HG03378 (cell line): ENCODE measurements at regions not wholly inside any gene's neighbourhood (a gene's known extent, or its start where the extent isn't known, plus 50 kb on each side); places are given as distances from the start of the nearest gene placed in this dataset.

ENCODE experiments used
- ATAC-seq: cut with Tn5 transposase; IDR thresholded peaks from one replicate; pipeline ENCODE4 v1.9.1; 2021; ENCODE audit warnings: mild to moderate bottlenecking, moderate library complexity; ENCODE audit not compliant: unreplicated experiment

DNA sequence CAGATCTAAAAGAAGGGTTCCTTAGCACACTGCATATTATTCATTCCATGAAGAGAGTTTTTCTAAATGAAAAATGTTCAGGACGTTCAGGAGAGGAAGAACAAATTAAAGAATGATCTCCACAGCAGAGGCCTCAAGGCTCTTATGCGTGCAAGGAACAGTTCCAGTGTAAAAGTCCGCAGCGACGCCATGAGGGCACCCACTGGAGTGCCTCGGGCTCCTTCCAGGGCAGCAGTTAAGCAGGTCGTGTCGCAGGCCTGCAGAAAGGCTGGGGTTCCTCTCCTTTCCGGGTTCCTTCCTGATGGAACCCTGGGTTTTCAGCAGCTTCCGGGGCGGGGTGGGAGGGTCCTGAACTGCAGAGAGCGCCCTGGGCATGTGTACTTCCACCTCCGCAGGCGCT lies 87.1 kb upstream of the SELENOP start:
- ATAC-seq: no peak

DNA sequence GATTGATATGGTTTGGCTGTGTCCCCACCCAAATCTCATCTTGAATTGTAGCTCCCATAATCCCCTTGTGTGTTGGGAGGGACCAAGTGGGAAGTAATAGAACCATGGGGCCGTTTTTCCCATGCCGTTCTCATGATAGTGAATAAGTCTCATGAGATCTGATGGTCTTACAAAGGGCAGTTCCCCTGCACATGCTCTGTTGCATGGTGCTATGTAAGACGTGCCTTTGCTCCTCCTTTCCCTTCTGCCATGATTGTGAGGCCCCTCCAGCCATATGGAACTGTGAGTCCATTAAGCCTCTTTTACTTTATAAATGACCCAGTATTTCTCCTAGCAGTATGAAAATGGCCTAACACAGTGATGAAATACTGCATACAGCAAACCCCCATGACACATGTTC lies 84.8 kb upstream of the SELENOP start:
- ATAC-seq: no peak

DNA sequence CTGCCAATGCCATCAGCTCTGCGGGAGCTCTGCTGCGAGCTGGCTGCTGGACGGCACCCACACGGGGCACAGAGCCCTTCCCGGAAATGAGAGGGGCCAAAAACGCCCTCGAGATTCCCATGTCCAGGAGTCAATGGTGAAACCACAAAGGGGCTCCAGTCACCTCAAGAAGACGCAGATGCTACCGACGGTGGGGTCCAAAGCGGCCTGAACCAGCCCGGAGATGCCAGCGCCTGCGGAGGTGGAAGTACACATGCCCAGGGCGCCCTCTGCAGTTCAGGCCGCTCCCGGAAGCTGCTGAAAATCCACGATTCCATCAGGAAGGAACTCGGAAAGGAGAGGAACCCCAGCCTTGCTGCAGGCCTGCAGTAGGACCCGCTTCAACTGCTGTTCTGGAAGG lies 82.4 kb upstream of the SELENOP start:
- no peak for ATAC-seq

DNA sequence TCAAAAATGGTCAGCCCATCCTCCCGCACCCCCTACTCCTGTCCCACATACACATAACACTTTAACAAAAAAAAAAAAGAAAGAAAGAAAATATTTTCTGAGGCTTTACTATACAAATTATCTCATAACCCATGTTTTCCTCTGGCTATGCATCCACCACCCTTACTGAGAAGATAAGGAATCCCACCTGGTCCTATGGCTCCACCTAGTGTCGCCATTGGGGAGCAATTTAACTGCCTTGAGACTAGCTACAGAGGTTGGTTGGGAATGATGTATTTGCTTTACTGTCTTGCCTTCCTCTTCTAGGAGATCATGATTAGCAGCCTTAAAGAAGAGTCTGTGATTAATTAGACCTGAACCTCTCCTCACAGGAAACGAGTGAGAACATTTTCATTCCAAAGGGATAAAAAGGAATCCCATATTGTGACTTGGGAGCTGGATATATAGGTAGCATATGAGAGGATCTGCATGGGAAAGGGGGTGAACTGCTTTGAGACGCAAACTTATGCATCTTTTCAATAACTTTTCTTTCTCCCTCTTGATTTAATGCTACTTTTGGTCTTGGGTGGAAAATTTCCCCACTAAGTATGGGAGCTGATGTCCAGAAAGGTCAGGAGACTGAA lies 77.7 kb upstream of the SELENOP start:
- peak; percentile 95 for ATAC-seq

GRCh38 chr5:42888771-42889170 lies 77.1 kb upstream of the SELENOP start:
- ATAC-seq: no peak

DNA sequence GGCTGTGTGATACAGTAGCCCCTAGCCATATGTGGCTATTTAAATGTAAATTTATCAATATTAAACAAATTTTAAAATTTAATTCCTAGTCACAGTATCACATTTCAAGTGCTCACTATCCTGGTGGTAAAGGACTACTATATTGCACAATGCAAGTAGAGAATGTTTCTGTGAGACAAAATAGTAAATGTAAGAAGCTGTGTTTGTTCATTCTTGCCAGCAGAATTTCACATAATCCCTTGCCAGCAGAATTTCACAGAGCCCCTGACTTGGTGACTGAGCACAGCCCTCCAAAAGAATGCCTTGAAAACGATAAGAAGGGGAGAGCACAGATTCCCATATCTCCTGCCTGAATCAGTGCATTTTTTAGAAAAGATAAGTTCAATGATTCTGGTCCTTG lies 75.9 kb upstream of the SELENOP start:
- ATAC-seq: no peak

DNA sequence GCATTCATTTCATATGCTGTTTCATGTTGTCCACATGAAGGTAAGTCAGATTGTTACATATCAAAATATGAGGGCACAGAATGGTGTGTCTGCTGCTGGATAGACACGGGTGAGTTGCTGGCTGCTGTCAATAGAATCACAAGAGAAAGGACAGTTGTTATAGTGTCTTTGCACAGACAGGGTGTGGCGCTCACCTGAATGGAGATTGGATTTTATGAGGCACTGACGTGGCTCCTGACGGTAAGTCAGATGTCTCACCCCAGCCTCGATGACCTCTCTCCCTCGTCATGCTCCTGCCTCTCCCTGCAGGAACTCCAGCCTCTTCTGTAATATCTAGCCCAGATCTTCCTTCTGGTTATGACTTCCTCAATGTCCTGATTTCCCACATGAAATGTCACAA lies 75.4 kb upstream of the SELENOP start:
- no peak for ATAC-seq

- no peak for ATAC-seq
These were observed 74.9 kb upstream of the SELENOP start for GRCh38 chr5:42886635-42887034.

GRCh38 chr5:42884326-42884725 lies 72.6 kb upstream of the SELENOP start:
- ATAC-seq: no peak

- ATAC-seq: no peak
These were observed 69.9 kb upstream of the SELENOP start for GRCh38 chr5:42881416-42882117.

- no peak for ATAC-seq
These were observed 68.9 kb upstream of the SELENOP start for GRCh38 chr5:42880496-42881150.

DNA sequence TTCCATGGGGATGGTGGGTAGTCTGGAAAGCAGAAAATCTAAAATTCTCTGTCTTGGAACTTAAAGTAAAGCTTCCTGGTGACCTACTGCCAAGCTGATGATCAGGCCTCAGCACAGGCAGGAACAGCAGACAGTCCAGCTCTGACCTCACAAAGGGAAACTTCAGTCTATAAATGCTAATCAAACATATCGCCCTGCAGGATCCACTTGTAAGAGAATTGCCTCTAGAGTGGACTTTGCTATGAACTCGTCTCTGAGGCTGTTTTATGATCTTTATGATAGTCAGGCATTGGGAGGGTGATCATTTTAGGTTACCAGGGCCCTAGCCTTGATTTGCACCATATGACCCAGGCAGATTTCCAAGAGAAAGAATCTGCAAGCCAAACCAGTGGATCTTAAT lies 67.6 kb upstream of the SELENOP start:
- no peak for ATAC-seq

GRCh38 chr5:42878550-42878949 lies 66.9 kb upstream of the SELENOP start:
- no peak for ATAC-seq

DNA sequence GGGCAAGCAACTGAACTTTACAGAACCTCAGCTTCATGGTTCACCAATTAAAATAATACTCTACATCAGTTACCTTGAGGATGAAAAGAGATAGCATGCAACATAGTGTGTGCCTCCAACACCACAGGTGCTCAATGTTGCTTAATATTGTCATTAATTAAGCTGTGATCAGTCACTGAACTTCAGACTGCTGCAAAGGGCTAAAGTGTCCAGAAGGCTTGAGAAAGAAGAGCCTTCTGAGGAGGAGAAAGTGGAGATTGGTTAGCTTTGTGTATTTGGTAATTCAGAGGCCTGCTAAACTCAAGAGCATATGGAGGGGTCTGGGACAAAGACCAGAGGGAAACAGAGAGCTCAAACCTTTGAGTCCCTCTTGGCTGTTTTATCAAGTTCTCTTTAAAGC lies 66.3 kb upstream of the SELENOP start:
- no peak for ATAC-seq

- ATAC-seq: no peak
These were observed 65.7 kb upstream of the SELENOP start for GRCh38 chr5:42877431-42877830.

- ATAC-seq: no peak
These were observed 64.7 kb upstream of the SELENOP start for GRCh38 chr5:42876375-42876844.

DNA sequence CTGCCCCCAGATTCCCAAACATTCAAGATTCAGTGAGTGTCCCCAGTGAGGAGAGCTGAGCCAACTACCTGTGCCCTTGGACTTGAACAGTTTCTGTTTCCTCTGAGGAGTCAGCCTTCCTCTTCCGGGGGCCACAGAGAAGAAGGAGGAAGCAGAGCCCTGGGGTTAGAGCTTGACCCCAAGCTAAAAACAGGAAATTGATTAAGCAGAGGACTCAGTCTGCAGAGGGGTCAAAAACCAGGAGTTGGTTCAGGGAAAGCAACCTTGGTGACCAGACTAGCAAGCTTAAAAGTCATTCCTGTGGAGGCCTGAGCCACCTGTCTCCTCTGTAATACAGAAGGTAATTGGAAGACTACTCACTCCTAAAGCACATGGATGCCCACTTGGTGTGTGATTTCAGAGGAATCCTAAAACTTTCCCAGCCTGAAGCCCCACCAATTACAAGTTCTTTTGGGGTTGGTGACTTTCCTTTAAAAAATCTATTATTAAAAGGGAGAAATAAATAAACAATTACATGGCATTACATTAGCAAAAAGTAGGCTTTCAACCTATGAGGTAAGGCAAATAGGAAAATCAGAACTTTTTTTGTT lies 64.2 kb upstream of the SELENOP start:
- ATAC-seq: no peak

DNA sequence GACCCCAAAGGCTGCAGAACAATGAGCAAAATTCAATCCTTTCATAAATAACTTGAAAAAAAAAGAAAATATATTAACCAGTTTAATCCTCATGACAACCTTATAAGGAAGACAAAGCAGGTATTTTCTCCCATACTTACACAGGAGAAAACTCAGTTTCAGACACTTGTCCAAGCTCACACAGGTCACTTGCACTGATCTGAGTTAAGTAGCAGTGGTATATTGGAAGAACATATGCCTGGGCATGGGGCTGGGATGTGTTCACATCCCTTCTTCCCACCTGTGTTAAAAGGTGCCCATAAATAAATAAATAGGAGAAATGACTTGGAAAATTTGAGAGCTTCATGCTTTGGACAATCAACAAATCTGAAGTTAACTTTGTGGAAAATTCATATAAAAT lies 63.5 kb upstream of the SELENOP start:
- no peak for ATAC-seq

GRCh38 chr5:42874621-42875198 lies 63.0 kb upstream of the SELENOP start:
- ATAC-seq: no peak

DNA sequence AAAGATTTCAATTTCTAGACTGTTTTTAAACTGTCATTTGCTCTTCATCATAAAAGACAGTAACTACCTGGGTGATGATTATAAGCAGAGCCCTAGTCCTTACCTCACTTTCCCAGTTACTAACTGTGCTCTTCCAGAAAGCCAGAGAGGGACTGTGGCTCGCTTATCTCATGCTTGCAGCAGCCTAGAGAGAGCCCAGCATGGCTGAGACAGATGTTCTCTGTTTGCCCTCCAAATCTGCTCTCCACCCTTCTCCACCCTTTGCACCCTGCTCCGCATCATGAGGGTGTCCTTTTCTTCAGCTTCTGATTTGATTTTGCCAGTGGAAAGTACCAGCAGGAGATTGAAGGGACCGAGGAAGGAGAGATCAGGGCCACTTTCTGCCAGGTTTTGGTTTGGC lies 61.2 kb upstream of the SELENOP start:
- no peak for ATAC-seq

DNA sequence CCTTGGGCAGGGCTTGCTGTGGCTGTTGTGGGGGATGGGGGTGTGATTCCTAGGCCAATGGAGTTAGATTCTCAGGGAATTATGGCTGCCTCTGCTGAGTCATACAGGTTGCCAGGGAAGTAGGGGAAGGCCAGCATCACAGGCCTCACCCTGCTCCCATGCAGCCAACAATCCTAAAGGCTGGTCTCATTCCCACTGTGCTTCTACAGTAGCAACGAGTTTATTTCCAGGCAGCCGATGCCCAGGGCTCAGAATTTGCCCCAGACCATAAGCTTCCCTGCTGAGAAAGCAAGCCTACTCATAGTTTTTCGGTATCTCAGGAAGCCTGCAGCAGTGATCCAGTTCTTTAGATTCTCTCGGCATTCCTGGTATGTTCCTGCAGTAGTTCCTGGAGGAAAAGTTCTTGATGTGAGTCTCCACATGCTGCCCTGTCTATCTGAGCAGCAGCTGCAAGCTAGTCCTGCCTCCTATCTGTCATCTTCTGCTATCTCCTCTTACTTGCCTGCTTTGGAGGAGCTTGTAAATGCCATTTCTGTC lies 59.3 kb upstream of the SELENOP start:
- no peak for ATAC-seq
